ENCODE measurements at regions not wholly inside any gene's neighbourhood (a gene's known extent, or its start where the extent isn't known, plus 50 kb on each side); places are given as distances from the start of the nearest gene placed in this dataset.

- TF ChIP-seq CTCF (IDR thresholded peaks at IDR 0.05), result no peak
- TF ChIP-seq POLR2A (IDR thresholded peaks at IDR 0.05), result no peak
Observed at GRCh38 chr9:85163415-85163814, 493.9 kb downstream of the NTRK2 start.
